KMS-11 (cell line): ENCODE measurements at regions not wholly inside any gene's neighbourhood (a gene's known extent, or its start where the extent isn't known, plus 50 kb on each side); places are given as distances from the start of the nearest gene placed in this dataset.

ENCODE experiments used
- H2AFZ ChIP-seq: fragments of 200-600 bp; sonication (generic); 2 replicates; pipeline ENCODE4 v1.6.1; 2016; ENCODE audit warnings: antibody characterized with exemption, mixed run types, low read depth
- H3K27ac ChIP-seq: fragments of 200-600 bp; sonication (generic); 2 replicates; pipeline ENCODE4 v1.6.1; 2016; ENCODE audit warnings: mild to moderate bottlenecking, mixed run types
- H3K27me3 ChIP-seq: fragments of 200-600 bp; sonication (generic); 2 replicates; pipeline ENCODE4 v1.6.1; 2017; ENCODE audit warnings: mild to moderate bottlenecking, low read depth, mixed run types, moderate library complexity; ENCODE audit not compliant: insufficient read depth
- H3K36me3 ChIP-seq: fragments of 200-600 bp; sonication (generic); 2 replicates; pipeline ENCODE4 v1.6.1; 2017; ENCODE audit warnings: mild to moderate bottlenecking, mixed run types; ENCODE audit not compliant: insufficient read depth
- H3K4me1 ChIP-seq: fragments of 200-600 bp; sonication (generic); 2 replicates; pipeline ENCODE4 v1.6.1; 2016; ENCODE audit warnings: mild to moderate bottlenecking, low read depth, mixed run types; ENCODE audit not compliant: poor library complexity, severe bottlenecking
- H3K4me2 ChIP-seq: fragments of 200-600 bp; sonication (generic); 2 replicates; pipeline ENCODE4 v1.7.0; 2016; ENCODE audit warnings: mild to moderate bottlenecking, mixed run types
- H3K4me3 ChIP-seq: fragments of 200-600 bp; sonication (generic); IDR thresholded peaks from 2 replicates; pipeline ENCODE4 v1.6.1; 2017; ENCODE audit warnings: low read depth, low read length, mixed read lengths; ENCODE audit not compliant: insufficient read depth
- H3K79me2 ChIP-seq: fragments of 200-600 bp; sonication (generic); 2 replicates; pipeline ENCODE4 v1.6.1; 2016; ENCODE audit warnings: low read depth, mixed run types; ENCODE audit not compliant: insufficient read depth
- H3K9ac ChIP-seq: fragments of 200-600 bp; sonication (generic); 2 replicates; pipeline ENCODE4 v1.6.1; 2016; ENCODE audit warnings: mild to moderate bottlenecking, mixed run types
- H4K20me1 ChIP-seq: fragments of 200-600 bp; sonication (generic); 2 replicates; pipeline ENCODE4 v1.6.1; 2016; ENCODE audit warnings: mild to moderate bottlenecking, mixed run types; ENCODE audit not compliant: insufficient read depth
- CTCF ChIP-seq: fragments of 200-600 bp; sonication (generic); conservative IDR thresholded peaks from 2 replicates; pipeline ENCODE4 v1.6.1; 2017; ENCODE audit warnings: low read depth, mild to moderate bottlenecking, antibody characterized with exemption, low read length, moderate library complexity, mixed read lengths

- H3K4me2 ChIP-seq: no peak overlapping the region
- H3K9ac ChIP-seq: no peak overlapping the region
- H3K27me3 ChIP-seq: no peaks in the 10 kb centered on the region
- no peak overlapping the region for H2AFZ ChIP-seq
- no peak overlapping the region for H3K4me3 ChIP-seq
- no peak overlapping the region for H3K27ac ChIP-seq
- no peaks in the 10 kb centered on the region for H3K4me1 ChIP-seq
- no peaks in the 10 kb centered on the region; the same call in 1 of the 2 replicates for H3K36me3 ChIP-seq
- H4K20me1 ChIP-seq: no peaks in the 10 kb centered on the region
- TF ChIP-seq CTCF: no peak
- no peaks in the 10 kb centered on the region for H3K79me2 ChIP-seq
These were observed 232.8 kb upstream of the NPSR1 start for GRCh38 chr7:34425194-34425593.

GRCh38 chr7:34425631-34426384, 232.2 kb upstream of the NPSR1 start:
- Histone ChIP-seq H3K4me3 (no peak overlapping the region), H3K79me2 (no peaks in the 10 kb centered on the region), H3K36me3 (no peaks in the 10 kb centered on the region; the same call in 1 of the 2 replicates), H3K27me3 (no peaks in the 10 kb centered on the region), H3K4me1 (no peaks in the 10 kb centered on the region), H4K20me1 (no peaks in the 10 kb centered on the region), H2AFZ (no peak overlapping the region), H3K9ac (no peak overlapping the region), H3K4me2 (no peak overlapping the region), H3K27ac (no peak overlapping the region)
- no peak for TF ChIP-seq CTCF

GRCh38 chr7:34430456-34430855, 227.6 kb upstream of the NPSR1 start:
- no peak overlapping the region for H3K9ac ChIP-seq
- H3K27ac ChIP-seq: no peak overlapping the region
- H3K27me3 ChIP-seq: no peaks in the 10 kb centered on the region
- H4K20me1 ChIP-seq: no peaks in the 10 kb centered on the region
- H3K4me3 ChIP-seq: no peak overlapping the region
- H2AFZ ChIP-seq: no peak overlapping the region
- no peaks in the 10 kb centered on the region for H3K36me3 ChIP-seq
- no peaks in the 10 kb centered on the region for H3K4me1 ChIP-seq
- no peaks in the 10 kb centered on the region for H3K79me2 ChIP-seq
- H3K4me2 ChIP-seq: no peak overlapping the region
- TF ChIP-seq CTCF: peak; percentile 55; the same call in 1 of the 2 replicates

- Histone ChIP-seq H3K4me1 (no peaks in the 10 kb centered on the region), H3K79me2 (no peaks in the 10 kb centered on the region), H3K27ac (no peak overlapping the region), H3K36me3 (no peaks in the 10 kb centered on the region), H3K9ac (no peak overlapping the region), H3K4me2 (no peak overlapping the region), H2AFZ (peak overlapping the region; percentile 49; the same call in 1 of the 2 replicates), H3K27me3 (no peaks in the 10 kb centered on the region), H3K4me3 (no peak overlapping the region), H4K20me1 (no peaks in the 10 kb centered on the region)
- TF ChIP-seq CTCF: no peak
These were observed 219.6 kb upstream of the NPSR1 start for GRCh38 chr7:34438436-34438835.
